ENCODE measurements at regions not wholly inside any gene's neighbourhood (a gene's known extent, or its start where the extent isn't known, plus 50 kb on each side); places are given as distances from the start of the nearest gene placed in this dataset.

DNA sequence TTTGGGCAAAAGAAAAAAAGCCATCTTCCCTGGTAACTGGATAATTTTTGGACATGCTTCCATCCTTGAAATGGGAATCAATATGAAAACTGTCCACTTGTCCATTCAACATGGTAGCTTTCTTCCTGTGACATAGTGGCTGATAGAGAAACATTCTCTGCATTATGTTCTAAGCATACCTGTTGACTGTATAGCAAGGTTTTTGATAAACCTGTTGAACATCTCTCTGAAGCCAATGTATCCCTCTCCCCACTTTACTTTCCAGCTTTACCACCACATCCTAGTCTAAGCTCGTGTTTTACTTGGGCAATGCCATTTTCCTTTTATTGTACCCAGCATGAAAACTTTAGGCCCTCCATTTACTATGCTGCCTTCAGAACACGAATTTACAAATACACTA is 630.1 kb downstream of the TOX3 start:
- TF ChIP-seq POLR2AphosphoS5 (IDR thresholded peaks at IDR 0.05; ENCODE audit: borderline replicate concordance, low read depth, low read length) (no peak), EZH2 (IDR thresholded peaks at IDR 0.05) (no peak), FOXP2 (optimal IDR thresholded peaks at IDR 0.05; ENCODE audit: control extremely low read depth, extremely low read length, insufficient read depth) (no peak)

All from SK-N-MC (cell line).